OCI-LY7 (cell line): ENCODE measurements at regions not wholly inside any gene's neighbourhood (a gene's known extent, or its start where the extent isn't known, plus 50 kb on each side); places are given as distances from the start of the nearest gene placed in this dataset.

Experiments used
- BruUV-seq: library from RNA; stranded (reverse); fragments of 400-500 nt; replicated peaks from 2 replicates; lab custom pipeline; 2021; lab: Mats Ljungman, UMichigan
- CTCF ChIA-PET: fragments of 300-600 bp; sonication (Branson Sonifier 250); formaldehyde crosslinking; loops from one replicate; lab custom pipeline; 2022; ENCODE audit warnings: antibody characterized with exemption; ENCODE audit not compliant: unreplicated experiment; lab: Charles Lee
- POLR2A ChIA-PET: fragments of 300-600 bp; sonication (Branson Sonifier 250); formaldehyde crosslinking; loops from one replicate; lab custom pipeline; 2022; ENCODE audit warnings: antibody characterized with exemption; lab: Charles Lee
- DNase-seq: peaks from one replicate; pipeline ENCODE4 v3.0.0-alpha.2; 2015; ENCODE audit warnings: low spot score
- H2AFZ ChIP-seq: fragments of 200-600 bp; sonication (generic), shearing (Covaris generic); 2 replicates; pipeline ENCODE4 v1.6.1; 2014; ENCODE audit warnings: mild to moderate bottlenecking, antibody characterized with exemption, low read length, moderate library complexity
- H3K27ac ChIP-seq: fragments of 200-600 bp; sonication (generic); 2 replicates; pipeline ENCODE4 v1.5.1; 2014; ENCODE audit warnings: mixed run types, low read depth, mild to moderate bottlenecking, moderate library complexity, low read length, inconsistent platforms; ENCODE audit not compliant: poor library complexity, severe bottlenecking
- H3K36me3 ChIP-seq: fragments of 200-600 bp; sonication (generic); 2 replicates; pipeline ENCODE4 v1.6.1; 2014; ENCODE audit warnings: mild to moderate bottlenecking, antibody characterized with exemption, low read length, moderate library complexity, mixed read lengths; ENCODE audit not compliant: insufficient read depth
- H3K4me1 ChIP-seq: fragments of 200-600 bp; sonication (generic); 2 replicates; pipeline ENCODE4 v1.5.1; 2014; ENCODE audit warnings: mild to moderate bottlenecking, low read length; ENCODE audit not compliant: insufficient read depth, poor library complexity, severe bottlenecking
- H3K4me2 ChIP-seq: fragments of 200-600 bp; sonication (generic); 2 replicates; pipeline ENCODE4 v1.6.1; 2014; ENCODE audit warnings: mild to moderate bottlenecking, low read length
- H3K4me3 ChIP-seq: fragments of 200-600 bp; sonication (generic); 2 replicates; pipeline ENCODE4 v1.5.1; 2014; ENCODE audit warnings: mild to moderate bottlenecking, low read depth, low read length; ENCODE audit not compliant: poor library complexity, severe bottlenecking
- H3K79me2 ChIP-seq: fragments of 200-600 bp; sonication (generic); 2 replicates; pipeline ENCODE4 v1.6.1; 2016; ENCODE audit warnings: low read depth, mild to moderate bottlenecking, low read length, moderate library complexity, mixed read lengths; ENCODE audit not compliant: insufficient read depth
- H3K9me2 ChIP-seq: fragments of 200-600 bp; sonication (generic); 2 replicates; pipeline ENCODE4 v1.6.1; 2016; ENCODE audit warnings: mild to moderate bottlenecking, low read length, mixed read lengths; ENCODE audit not compliant: insufficient read depth
- H3K9me3 ChIP-seq: fragments of 200-600 bp; sonication (generic); 2 replicates; pipeline ENCODE4 v1.6.1; 2014; ENCODE audit warnings: mild to moderate bottlenecking, mixed run types, low read length, mixed read lengths
- H4K20me1 ChIP-seq: fragments of 200-600 bp; sonication (generic); 2 replicates; pipeline ENCODE4 v1.6.1; 2014; ENCODE audit warnings: mild to moderate bottlenecking, antibody characterized with exemption, low read length, moderate library complexity, mixed read lengths; ENCODE audit not compliant: insufficient read depth
- CTCF ChIP-seq: fragments of 200-600 bp; sonication (generic); conservative IDR thresholded peaks from 2 replicates; pipeline ENCODE4 v1.5.1; 2014; ENCODE audit warnings: mild to moderate bottlenecking, antibody characterized with exemption, low read length, moderate library complexity, mixed read lengths
- EZH2phosphoT487 ChIP-seq: fragments of 200-600 bp; sonication (generic); IDR thresholded peaks from 2 replicates; pipeline ENCODE4 v1.6.1; 2018; ENCODE audit warnings: low read depth, borderline replicate concordance, mild to moderate bottlenecking, mixed run types, antibody characterized with exemption, low read length, moderate library complexity, mixed read lengths
- intact Hi-C: fragments of 100-400 bp; cut with micrococcal nuclease; formaldehyde crosslinking; loops from one replicate; pipeline ENCODE4 v1.10.0; 2022; ENCODE audit not compliant: unreplicated experiment

GRCh38 chr11:109956124-109956793, 136.9 kb upstream of the ZC3H12C start:
- peak overlapping the region; percentile 97 for H2AFZ ChIP-seq
- peak; percentile 67 for DNase-seq
- H3K9me2 ChIP-seq = no peaks in the 10 kb centered on the region
- peaks cover 35% of the 10 kb centered on the region for H3K4me1 ChIP-seq
- no peaks in the 10 kb centered on the region for H4K20me1 ChIP-seq
- H3K4me2 ChIP-seq = peak overlapping the region; percentile 69
- TF ChIP-seq EZH2phosphoT487 (no peak), CTCF (no peak)
- no peaks in the 10 kb centered on the region for H3K36me3 ChIP-seq
- peak overlapping the region; percentile 39 for H3K4me3 ChIP-seq
- peak overlapping the region; percentile 76 for H3K27ac ChIP-seq
- CTCF ChIA-PET = no interaction called here
- POLR2A ChIA-PET = interaction anchor here (0.5 to 4.7 kb wide), 5 partner anchors 14 to 472 kb away, joined by 3 to 26 read pairs (median 5); no protein-coding TSS in a partner anchor
- H3K79me2 ChIP-seq = no peaks in the 10 kb centered on the region
- intact Hi-C loops = loop anchor here (5.0 kb wide), 1 partner anchor 71 kb away; no protein-coding TSS in a partner anchor
- BruUV-seq = no TSS peak
- H3K9me3 ChIP-seq = no peaks in the 10 kb centered on the region

- Histone ChIP-seq H2AFZ (peak overlapping the region; percentile 97), H3K9me2 (no peaks in the 10 kb centered on the region), H3K79me2 (no peaks in the 10 kb centered on the region), H3K36me3 (no peaks in the 10 kb centered on the region), H4K20me1 (no peaks in the 10 kb centered on the region), H3K4me3 (peak overlapping the region; percentile 39), H3K4me1 (peaks cover 35% of the 10 kb centered on the region), H3K9me3 (no peaks in the 10 kb centered on the region), H3K27ac (peak overlapping the region; percentile 76), H3K4me2 (peak overlapping the region; percentile 69)
- ChIA-PET POLR2A (interaction anchor here (1.5 to 4.7 kb wide), 2 partner anchors 13 to 18 kb away, joined by 5 to 26 read pairs; no protein-coding TSS in a partner anchor), CTCF (no interaction called here)
- no TSS peak for BruUV-seq
- no peak for DNase-seq
- intact Hi-C loops = loop anchor here (5.0 kb wide), 1 partner anchor 70 kb away; no protein-coding TSS in a partner anchor
- no peak for TF ChIP-seq EZH2phosphoT487
- no peak for TF ChIP-seq CTCF
Measured at GRCh38 chr11:109957000-109957399, 136.2 kb upstream of the ZC3H12C start.

GRCh38 chr11:109957601-109958000, 135.6 kb upstream of the ZC3H12C start:
- no peaks in the 10 kb centered on the region for H4K20me1 ChIP-seq
- H3K27ac ChIP-seq = no peak overlapping the region
- H3K9me2 ChIP-seq = no peaks in the 10 kb centered on the region
- H3K4me2 ChIP-seq = 0 out of 2 replicates have a peak overlapping the region, but pooled peaks have one; percentile 69
- POLR2A ChIA-PET = interaction anchor here (1.5 to 4.7 kb wide), 2 partner anchors 13 to 17 kb away, joined by 5 to 26 read pairs; no protein-coding TSS in a partner anchor
- DNase-seq = no peak
- no peak for TF ChIP-seq EZH2phosphoT487
- no peak for TF ChIP-seq CTCF
- peak overlapping the region; percentile 97; the same call in 1 of the 2 replicates for H2AFZ ChIP-seq
- no TSS peak for BruUV-seq
- H3K36me3 ChIP-seq = no peaks in the 10 kb centered on the region
- intact Hi-C loops = loop anchor here (5.0 kb wide), 1 partner anchor 70 kb away; no protein-coding TSS in a partner anchor
- H3K9me3 ChIP-seq = no peaks in the 10 kb centered on the region
- H3K4me1 ChIP-seq = peaks cover 35% of the 10 kb centered on the region
- CTCF ChIA-PET = no interaction called here
- H3K4me3 ChIP-seq = no peak overlapping the region
- no peaks in the 10 kb centered on the region for H3K79me2 ChIP-seq
